ENCODE measurements at regions not wholly inside any gene's neighbourhood (a gene's known extent, or its start where the extent isn't known, plus 50 kb on each side); places are given as distances from the start of the nearest gene placed in this dataset.
"Not testable (repeated sequence)": the region's sequence is repeated elsewhere in the genome, so short reads cannot be mapped to it uniquely, and the experiment has no call there.

- DNase-seq = no peak
Measured at GRCh38 chr4:112075906-112076305, 69.3 kb upstream of the FAM241A start.

- DNase-seq = no peak
Measured at GRCh38 chr4:112076919-112077608, 68.2 kb upstream of the FAM241A start.

GRCh38 chr4:112077743-112078142 lies 67.5 kb upstream of the FAM241A start:
- DNase-seq = no peak

DNA sequence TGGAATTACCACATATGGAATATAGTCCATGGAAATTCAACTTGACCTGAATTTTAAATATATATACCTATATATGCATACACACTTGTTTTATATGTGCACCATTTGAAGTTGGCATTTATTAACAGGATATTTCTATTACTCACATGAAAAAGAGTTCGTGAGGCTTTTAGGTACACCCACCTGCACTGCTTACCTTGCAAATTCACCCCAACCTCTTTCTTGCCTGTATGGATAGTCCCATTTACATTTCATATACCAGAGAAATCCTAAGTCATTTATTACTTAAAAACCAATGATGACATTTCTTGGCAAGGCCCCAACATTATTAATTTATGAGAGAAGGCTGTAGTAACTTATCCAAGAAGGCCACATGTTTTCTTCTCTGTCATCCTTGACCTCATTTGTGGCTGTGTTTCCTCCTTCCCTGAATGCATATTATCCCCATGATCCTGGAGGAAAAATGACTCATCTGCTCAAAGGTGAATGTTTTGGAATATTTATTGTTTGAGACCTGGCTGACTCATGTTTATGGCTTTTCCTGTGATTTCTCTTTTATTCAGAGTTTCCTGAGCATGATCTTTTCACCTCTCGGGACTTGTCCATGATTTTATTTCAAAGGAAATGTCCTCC lies 62.2 kb upstream of the FAM241A start:
- DNase-seq = no peak

GRCh38 chr4:112083587-112084347 lies 61.5 kb upstream of the FAM241A start:
- no peak for DNase-seq

DNA sequence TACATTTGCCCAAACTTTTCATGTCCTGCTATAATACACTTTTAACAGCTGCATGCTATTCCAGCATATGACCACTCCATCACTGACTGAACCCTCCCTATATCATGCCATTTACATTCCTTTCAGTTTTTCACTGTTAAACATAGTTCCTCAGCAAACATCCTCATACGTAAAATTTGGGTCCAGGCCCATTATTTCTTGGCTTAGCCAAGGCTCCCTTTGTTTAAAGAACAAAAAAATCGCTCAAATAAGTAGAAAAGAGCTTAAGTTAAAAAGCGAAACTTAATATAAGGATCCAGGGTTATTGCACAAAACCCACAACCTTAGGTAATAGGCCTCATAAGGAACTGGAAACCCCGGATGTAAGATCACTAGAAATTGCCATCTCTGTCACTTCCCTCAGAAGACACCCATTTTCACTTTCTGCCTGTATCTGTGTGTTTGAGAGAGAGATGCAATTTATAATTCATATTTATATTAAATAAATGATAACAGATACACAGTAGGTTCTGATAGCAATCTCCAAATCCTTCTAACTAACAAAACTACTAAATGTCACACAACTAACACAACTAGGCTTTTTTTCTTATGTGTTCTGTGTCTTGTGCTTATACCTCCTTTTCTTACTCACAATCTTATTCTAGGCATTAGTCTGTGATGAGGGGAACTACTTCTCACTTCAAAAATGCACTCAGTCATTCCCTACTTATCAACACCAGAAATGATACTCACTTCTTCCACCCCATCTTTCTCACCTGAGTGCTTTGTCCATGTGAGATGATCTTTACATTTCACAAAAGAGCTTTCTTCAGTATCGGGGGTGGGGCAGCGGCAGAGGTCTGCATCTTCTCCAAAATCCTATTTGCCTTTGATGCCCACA lies 59.9 kb upstream of the FAM241A start:
- no peak for DNase-seq

DNA sequence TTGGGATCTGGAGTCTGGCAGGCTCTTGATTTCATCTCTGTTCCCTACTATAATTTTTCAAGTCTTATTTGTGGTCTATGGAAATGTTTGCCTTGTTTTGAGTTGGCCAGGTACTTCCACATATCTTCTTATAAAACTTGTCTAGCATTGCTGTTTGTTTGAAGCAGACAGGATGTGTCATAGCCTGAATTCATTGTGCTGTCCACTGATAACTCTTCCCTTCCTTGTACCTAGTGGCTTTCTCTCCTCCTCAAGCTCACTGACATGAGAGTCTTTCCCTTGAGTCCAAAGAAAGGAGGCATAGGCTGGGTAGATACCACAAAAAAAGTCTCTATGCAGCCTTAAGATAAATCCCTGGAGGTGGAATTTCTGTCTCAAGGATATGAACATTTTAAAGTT lies 59.2 kb upstream of the FAM241A start:
- no peak for DNase-seq

GRCh38 chr4:112086661-112087060 lies 58.6 kb upstream of the FAM241A start:
- DNase-seq = not testable (repeated sequence)

- DNase-seq = not testable (repeated sequence)
Measured at GRCh38 chr4:112092330-112092729, 52.9 kb upstream of the FAM241A start.

DNA sequence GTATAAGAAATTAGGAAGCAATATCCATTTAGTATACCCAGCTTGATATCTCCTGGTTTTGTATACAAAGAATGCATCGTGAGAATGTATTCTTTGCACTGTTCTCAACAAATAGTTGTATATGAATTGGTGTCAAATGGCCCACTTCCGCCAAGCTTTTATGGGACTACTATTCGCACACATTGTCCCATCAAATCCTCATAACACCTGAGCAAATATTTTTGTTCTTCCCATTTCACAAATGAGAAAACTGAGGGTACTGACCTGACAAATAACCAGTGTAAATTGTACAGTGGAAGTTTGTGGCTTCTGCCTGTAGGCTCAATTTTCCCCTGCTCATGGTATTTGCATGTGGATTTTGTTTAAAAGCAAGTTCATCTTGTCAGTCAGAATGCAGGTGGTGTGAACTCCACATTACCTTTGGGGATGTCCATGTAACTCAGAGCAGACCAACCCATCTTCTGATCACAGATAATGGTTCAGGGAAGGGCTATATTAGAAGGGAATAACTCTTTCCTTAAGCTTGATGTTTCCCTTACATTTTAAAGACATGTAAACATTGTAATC lies 51.5 kb upstream of the FAM241A start:
- no peak for DNase-seq

DNA sequence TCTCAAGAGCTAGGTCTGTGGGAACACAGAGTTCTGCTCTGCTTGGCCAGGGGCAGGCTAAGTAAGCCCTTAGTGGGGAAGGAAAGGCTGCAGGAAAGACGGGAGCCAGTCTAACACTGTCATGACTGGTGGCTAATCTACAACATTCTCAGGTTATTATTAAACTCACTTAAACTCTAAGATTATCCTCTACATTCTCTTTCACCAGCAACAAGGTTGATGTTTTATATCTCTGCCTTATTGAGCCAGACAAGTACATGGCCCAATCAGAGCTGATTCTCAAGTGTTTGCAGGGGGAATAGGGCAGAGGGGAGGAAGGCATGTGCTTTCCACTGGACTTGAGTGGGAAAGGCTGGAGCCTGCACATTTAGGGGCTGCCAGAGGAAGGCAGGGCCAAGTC lies 50.9 kb upstream of the FAM241A start:
- DNase-seq = no peak

Measured in muscle of arm (tissue), 1 donor.